HG03565 (cell line): ENCODE measurements at regions not wholly inside any gene's neighbourhood (a gene's known extent, or its start where the extent isn't known, plus 50 kb on each side); places are given as distances from the start of the nearest gene placed in this dataset.

Source experiments
- ATAC-seq: cut with Tn5 transposase; IDR thresholded peaks from one replicate; pipeline ENCODE4 v1.9.1; 2021; ENCODE audit warnings: mild to moderate bottlenecking, moderate library complexity; ENCODE audit not compliant: unreplicated experiment

DNA sequence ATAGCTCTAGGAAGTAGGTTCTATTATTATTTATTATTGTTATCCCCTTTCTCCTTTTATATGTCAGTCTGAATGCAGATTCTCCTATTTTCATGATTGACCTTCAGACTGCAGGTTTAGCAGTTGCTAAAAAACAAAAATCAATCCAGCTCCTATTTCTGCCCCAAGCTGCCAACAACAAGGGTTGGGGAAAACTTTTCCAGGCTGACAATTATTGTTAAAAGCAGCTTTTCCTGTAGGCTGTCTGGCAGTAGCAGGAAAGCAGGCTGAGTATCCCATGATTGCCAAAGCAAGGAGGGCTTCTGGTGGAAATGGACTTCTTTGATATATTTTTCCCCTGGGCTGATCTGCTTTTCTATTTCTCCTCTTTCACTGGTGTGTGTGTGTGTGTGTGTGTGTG lies 78.0 kb upstream of the CTLA4 start:
- no peak for ATAC-seq

DNA sequence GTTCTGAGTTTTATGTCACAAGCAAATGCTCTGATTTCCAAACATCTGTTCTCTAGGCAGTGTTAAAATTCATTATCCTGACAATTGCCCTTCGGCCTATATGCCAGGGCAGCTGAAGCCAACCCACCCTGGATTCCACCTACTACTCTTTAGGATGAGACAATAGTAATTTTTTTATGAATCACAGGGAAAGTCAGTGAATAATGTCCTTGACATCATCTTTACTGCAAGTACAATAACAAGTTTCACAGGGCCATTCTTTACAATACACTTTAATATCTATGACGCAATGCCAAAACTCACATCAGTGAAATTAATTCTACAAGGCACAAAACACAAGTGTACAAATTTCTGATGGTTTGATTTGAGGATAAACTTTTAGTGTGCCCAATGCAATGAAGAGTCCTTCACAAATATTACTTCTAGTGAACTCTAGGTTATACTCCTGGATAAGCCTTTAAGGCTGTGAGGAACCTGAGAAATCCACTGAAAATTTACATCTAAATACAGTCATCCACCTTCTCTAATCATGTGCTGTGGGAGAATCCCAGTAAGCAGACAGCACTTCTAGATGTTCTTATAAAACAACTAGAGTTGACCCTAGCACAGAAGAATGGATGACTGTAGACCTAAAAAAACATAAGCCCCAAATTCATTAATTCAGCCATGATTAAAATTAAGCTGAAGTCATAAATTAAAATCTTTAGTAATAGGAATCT lies 77.3 kb upstream of the CTLA4 start:
- ATAC-seq, result no peak

DNA sequence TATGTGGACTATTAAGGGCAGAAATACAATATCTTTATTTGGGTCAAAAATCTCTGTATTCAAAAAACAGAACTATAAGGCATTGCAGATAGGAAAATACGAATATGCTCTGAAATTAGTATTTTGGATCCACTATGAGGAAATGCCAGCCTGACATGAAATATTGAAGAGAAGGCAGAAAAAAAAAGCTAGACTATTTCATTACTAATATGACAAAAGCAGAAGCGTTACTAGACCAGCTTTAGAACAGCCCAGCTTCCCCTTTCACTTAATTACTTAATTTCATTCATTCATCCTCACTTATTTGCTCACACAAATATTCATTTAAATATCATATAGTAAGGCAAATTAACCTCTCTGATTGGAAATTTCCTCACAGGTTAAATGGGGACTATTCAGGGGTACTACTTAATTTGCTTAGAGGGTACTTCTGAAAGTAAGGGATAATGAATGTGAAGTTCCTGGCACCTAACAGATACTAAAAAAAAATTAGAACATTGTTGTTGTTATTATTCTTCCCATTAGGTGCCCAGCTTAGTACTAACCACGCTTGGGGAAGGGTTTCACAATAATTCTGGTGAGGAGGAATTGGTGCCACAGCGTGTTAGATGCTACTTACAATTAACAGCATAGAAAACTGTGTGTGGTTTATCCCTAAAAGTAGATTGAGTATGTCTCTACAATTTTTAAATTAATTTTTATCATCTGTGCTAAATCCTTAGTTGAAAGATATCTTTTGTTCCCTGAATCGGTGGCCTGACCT lies 71.1 kb upstream of the CTLA4 start:
- ATAC-seq, result no peak

DNA sequence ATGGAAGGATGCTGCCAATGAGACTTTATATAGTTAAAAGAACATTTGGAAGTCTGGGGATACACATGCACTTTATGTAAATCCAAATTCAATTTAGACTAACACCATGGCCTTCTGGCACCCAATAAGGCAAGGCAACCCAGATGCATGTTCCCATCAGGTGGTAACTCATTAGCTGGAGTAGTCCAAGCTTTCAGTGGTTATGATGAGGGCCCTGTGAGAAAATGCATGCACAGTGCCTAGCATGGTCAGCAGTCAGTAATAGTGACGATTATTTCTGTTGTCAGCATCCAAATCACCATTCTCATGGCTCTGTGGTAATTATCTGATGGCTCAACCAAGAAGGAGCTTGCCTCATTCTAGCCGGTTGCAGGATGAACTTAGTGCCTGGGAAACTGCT lies 70.3 kb upstream of the CTLA4 start:
- ATAC-seq, result no peak

DNA sequence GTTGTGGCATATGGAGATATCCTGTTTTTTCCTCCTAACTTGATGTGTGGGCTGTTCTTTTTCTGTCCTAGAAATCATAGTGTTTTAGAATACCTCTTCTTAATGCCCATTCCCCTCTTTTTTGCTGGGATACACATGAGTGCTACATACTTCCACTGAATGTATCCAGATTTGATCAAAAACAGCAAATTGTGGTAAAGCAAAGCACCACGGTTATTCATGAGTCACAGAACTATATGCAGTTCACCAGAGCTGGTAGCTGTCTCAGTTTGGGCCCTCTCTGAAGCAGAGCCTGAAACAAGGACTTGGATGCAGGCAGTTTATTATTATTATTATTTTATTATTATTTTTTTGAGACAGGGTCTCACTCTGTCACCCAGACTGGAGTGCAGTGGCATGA lies 69.9 kb upstream of the CTLA4 start:
- no peak for ATAC-seq

DNA sequence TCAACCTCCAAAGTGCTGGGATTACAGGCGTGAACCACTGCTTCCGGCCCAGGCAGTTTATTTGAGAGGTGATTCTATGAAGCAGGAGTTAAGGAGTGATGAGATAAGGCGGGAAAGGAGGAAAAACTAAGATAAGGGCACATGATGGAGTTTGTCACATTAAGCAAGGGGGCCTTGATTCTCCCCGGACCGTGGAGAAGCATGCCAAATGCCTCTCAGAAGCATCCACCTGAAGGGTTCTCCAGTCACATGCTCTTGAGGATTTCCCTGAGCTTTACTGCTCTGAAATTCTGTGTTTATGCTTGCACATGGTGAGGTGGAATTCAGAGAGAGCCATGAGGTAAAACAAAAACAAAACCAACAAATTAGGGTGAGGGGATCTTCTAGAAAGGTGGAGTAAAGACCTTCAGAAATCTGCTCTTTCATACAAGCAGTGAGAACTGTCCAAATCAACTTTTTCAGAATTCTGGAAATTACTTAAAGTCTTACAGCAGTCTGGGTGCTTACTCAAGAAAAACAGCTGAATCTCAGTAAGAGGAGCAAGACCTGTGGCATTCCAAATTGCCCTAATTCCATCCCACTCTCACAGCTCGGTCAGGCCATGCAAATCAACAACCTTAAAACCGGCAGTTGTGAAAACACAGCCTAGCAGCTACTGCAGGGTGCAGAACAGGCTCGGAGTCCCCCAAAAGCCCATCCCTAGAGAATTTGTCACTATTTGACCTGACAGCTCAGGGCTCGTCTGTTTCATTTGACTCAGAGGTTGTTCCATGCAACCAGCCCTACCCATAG lies 69.1 kb upstream of the CTLA4 start:
- ATAC-seq, result no peak

DNA sequence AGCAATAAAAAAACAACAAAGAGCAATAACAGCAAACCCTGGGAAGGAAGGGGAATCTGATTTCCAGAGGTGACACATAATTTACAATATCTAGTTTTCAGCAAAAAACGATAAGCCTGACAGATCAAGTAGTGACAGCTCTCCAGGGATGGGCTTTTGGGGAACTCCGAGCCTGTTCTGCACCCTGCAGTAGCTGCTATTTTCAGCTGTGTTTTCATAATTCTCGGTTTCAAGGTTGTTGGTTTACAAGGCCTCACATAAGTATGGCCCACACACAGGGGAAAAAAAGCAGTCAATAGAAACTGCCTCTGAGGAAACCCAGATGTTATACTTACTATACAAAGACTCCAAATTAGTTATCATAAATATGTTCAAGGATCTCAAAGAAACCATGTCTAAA lies 67.7 kb upstream of the CTLA4 start:
- ATAC-seq, result peak; percentile 87

DNA sequence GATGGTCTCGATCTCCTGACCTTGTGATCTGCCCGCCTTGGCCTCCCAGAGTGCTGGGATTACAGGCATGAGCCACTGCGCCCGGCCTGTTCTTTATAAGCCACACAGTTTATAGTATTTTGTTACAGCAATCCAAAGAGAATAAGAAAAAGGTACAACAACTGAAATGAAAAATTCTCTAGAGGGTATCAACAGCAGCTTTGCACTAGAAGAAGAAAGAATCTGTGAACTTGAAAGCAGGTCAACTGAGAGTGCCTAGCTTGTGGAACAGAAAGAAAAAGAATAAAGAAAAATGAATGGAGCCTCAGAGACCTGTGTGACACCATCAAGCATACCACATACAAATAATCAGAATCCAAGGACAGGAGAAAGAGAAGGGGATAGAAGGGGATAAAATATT lies 66.8 kb upstream of the CTLA4 start:
- ATAC-seq, result no peak

DNA sequence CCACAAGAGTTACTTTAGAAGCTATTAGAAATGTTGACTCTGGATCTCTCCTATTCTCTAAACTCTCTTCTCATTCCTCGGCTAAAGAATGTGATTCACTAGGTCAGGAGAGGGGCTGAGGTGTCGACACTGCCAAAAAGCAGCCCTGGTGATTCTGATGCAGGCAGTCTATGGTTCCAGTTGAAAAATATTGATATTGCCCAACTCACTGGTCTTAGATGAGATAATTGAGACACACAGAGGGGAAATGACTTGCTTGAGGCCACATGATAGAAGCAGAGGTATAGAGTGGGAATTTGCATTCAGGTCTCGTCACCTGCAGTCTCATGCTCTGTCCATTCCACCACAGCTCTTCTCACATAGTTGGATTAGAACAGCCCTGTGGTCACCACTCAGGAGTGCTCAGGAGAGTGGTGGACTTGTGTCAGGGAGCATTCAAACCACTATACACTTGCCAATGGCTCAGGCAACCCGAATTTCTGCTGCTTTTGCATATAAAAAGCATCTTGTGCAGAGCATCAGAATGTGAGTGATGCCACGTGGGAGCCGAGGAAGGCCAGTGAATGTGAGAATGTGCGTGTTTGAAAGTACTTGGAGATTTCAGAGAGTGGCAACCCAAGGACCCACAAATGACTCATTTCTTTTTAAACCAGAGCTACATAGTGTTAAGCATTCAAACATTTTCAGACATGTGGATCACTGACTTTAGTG lies 65.1 kb upstream of the CTLA4 start:
- ATAC-seq, result no peak

DNA sequence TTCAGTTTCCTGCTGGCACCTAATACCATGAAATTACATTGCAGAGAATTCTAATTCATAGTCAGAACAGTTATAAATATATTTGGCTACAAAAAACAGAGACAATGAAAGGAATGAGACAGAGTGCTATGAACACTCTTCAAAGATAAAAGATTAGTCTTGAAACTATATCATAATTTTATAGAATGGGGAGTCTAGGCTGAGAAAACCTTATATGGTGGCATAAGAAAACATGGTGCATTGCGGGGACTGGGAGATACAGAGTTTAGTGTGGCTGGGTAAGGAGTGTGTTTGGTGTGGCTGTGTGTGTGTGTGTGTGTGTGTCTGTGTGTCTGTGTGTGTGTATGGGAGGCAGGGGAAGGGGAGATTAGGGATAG lies 64.5 kb upstream of the CTLA4 start:
- ATAC-seq, result no peak

DNA sequence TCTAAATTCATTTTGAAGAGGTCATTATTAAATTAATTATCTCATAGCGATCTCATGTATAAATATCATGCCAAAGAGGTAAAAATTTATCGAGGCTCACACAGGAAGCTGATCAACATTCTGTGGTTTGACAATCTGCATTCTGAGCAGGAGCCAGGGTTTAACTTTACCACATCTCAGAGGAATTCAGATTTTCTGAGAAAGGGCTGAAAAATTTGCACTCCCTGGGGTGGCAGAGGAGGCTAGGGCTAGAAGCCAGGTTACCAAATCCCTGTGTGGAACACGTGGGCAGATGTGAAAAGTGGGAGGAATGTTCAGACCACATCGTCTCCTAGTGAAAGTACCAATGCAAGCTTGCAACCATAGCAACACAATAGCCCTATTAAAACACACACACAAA lies 63.5 kb upstream of the CTLA4 start:
- ATAC-seq, result no peak

DNA sequence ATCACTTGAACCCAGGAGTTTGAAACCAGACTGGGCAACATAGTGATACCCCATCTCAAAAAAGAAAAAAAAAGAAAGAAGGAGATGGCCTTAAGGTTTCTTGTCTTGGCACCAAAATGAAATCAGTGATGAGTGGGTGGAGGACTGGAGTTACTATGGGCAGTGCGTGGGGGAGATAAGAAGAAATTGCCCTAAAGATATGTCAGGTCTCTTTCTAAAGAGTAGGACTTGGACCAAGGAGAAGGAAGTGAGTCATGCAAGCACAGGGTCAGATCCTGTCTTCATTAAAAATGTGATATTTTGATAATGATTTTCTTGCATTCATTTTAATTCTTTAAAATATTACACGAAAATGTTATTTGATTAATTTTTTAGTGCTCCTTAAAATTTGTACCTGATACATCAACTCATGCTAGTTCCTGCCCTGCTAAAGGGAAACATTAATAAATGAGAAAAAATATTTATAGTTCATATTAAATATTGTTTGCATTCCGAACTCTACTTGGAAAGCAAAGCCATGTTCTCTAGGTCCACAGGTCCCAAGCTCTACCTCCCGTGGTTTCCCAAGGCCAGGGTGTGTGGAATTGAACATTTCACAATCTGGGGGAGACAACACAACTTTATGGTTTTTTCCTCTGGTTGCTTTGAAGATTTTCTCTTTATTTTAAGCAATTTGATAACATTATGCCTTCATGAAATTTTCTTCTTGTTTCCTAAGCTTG lies 62.6 kb upstream of the CTLA4 start:
- ATAC-seq, result no peak

DNA sequence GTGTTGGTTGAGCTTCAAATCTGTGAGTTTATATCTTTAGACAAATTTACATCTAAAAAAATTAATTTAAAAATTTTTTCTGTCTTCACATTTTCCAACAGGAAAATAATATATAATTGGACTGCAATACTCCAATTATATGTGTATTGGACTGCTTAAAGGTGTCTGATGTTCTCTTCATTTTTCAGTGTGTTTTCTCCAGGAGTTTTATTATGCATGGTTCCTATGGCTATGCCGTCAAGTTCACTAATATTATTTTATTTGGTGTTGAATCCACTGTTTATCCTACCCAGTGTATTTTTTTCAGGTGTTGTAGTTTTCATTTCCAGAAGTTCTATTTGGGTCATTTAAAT lies 62.1 kb upstream of the CTLA4 start:
- no peak for ATAC-seq

DNA sequence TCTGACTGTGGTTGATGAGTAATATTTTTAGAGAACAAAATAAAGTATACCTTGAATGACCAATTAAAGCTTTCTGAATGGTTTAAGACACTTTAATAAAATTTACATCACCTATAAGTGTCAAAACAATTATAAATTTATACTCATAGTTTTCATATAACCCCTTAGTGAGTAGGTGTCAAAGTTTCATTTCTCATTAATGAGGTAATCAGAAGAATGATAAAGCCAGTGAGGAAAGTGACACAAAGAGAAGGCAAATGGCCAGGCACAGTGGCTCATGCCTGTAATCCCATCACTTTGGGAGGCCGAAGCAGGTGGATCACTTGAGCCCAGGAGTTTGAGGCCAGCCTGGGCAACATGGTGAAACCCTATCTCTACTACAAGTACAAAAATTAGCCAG lies 60.8 kb upstream of the CTLA4 start:
- ATAC-seq, result no peak

DNA sequence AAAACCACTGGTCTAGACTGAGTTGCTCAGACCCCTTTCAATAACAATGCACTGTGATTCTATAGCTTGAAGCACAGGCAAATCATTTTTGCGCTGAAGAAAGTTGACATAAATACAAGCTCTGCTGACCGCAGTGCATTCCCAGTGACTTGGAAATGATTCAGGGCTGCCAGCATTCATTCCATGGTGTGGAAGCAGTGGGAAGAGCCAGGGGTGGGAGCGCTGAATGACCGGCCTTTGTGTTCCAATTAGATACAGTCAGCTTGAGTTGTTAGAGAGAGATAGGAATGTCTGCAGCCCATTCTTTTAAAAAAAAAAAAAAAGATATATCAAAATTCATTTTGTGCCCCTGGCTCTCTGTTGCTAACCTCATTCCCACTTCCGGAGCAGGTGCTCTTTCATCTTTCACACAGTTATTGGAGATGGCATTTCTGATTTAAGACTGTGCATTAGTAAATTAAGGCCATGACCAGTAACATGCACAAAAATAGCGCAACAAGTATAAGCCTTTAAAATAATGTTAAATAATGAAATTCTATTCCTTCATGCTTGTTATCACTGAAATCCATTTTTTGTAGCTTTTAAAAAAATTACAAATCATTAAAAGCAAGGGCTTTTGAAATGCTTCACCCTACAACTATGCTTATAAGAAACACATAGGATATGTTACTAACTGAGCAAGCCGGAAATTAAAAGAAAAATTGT lies 59.4 kb upstream of the CTLA4 start:
- ATAC-seq, result no peak

DNA sequence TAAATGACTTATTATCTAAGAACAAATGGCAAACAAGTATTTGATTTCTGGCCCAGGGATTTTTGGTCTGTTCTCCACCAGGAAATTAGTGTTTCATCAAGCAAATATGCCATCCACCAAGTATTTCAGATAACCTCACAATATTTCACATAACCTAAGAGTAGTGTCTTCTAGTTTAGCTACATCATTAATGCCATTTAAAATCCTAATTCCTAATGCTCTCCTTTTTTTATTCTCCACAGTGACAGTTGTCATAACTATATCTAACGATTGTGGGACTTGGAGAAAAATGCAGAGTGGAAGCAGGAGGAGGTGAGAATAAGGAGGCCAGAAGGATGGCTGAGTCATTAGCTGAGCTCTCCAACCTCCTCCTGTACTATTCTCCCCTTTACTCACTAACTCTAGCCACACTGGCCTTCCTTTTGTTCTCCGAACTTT lies 58.5 kb upstream of the CTLA4 start:
- no peak for ATAC-seq

DNA sequence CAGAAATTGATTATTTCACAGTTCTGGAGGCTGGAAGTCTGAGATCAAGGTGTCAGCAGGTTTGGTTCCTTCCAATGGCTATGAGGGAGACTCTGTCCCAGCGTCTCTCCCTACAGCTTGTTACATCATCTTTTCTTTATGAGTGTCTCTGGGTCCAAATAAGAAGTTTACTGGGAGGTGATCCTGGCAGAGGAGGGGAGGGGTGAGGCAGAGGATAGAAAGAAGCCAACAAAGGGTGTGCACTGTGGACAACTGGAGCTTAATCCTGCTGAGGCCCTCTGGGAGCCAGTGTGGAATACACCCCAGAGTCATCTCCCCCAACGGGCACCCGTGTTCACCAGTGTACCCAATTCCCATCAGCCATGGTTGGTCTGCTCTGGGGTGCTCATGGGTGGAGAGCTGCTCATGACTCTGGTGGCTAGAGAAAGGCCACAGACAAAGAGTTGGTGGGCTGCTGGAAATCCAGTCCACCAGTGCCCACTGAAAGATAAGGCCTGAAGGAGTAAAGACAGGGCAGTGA lies 57.5 kb upstream of the CTLA4 start:
- ATAC-seq, result no peak

DNA sequence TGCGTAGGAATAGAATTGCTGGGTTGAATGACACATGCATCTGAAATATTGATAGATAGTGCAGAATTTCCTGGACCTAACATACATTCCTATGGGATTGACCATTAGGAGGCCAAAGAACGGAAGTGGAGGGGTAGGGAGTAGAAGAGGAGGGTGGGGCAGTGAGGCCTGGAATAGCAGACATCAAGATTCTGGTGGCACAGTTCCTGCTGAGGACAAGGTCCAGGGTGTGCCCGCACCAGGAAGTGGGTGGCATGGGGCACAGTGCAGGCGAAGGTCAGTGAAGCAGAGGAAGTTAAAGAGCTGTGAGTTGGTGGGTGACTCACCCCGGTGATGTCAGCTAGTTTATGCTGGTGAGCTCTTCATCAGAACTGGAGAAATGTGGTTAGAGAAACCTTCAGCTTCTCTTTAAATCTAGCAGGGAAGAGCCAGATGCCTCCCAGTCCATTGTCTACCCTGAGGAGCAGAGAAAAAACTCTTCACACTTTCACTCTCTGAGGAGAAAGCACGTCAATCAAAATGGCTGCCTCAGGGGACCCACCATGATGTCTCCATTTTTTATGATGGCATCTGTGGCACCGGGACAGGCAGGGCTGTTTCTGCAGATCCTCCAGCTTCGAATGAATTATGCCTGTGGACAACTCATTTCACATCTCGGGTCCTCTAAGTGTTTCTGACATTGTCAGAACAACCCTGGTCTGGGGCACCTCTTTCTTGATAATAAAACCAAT lies 55.9 kb upstream of the CTLA4 start:
- peak; percentile 41 for ATAC-seq
